Keratinocyte (primary cell): ENCODE measurements at regions not wholly inside any gene's neighbourhood (a gene's known extent, or its start where the extent isn't known, plus 50 kb on each side); places are given as distances from the start of the nearest gene placed in this dataset.

Experiments
- EZH2 ChIP-seq: IDR thresholded peaks from one replicate; pipeline ENCODE4 v1.6.1; 2012; ENCODE audit warnings: inconsistent platforms, mild to moderate bottlenecking, low read length, moderate library complexity
- TF ChIP-seq, protein P1 (sequence below), 3 experiments: IDR thresholded peaks in 1 of 3; conservative IDR thresholded peaks in 1 of 3; optimal IDR thresholded peaks in 1 of 3; 2 replicates in 2 of 3; 3 replicates in 1 of 3; pipeline versions ENCODE3 to v1.5.1; 2011; ENCODE audit warnings: low read length in 3 of 3, mild to moderate bottlenecking in 3 of 3, moderate library complexity in 2 of 3, control low read depth in 1 of 3, inconsistent platforms in 1 of 3; ENCODE audit not compliant: insufficient read depth in 2 of 3; ENCODE audit errors: extremely low read depth in 1 of 3

GRCh38 chr2:195574312-195574711 is 82.7 kb upstream of the SLC39A10 start:
- TF ChIP-seq, protein P1, sequence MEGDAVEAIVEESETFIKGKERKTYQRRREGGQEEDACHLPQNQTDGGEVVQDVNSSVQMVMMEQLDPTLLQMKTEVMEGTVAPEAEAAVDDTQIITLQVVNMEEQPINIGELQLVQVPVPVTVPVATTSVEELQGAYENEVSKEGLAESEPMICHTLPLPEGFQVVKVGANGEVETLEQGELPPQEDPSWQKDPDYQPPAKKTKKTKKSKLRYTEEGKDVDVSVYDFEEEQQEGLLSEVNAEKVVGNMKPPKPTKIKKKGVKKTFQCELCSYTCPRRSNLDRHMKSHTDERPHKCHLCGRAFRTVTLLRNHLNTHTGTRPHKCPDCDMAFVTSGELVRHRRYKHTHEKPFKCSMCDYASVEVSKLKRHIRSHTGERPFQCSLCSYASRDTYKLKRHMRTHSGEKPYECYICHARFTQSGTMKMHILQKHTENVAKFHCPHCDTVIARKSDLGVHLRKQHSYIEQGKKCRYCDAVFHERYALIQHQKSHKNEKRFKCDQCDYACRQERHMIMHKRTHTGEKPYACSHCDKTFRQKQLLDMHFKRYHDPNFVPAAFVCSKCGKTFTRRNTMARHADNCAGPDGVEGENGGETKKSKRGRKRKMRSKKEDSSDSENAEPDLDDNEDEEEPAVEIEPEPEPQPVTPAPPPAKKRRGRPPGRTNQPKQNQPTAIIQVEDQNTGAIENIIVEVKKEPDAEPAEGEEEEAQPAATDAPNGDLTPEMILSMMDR (optimal IDR thresholded peaks at IDR 0.05 in 1 of 3, IDR thresholded peaks at IDR 0.05 in 1 of 3, conservative IDR thresholded peaks at IDR 0.05 in 1 of 3; ENCODE audit: extremely low read depth in 1 of 3, insufficient read depth in 2 of 3, low read length in 3 of 3) = no peak
- TF ChIP-seq EZH2 = no peak
